SK-N-SH (cell line): ENCODE measurements at regions not wholly inside any gene's neighbourhood (a gene's known extent, or its start where the extent isn't known, plus 50 kb on each side); places are given as distances from the start of the nearest gene placed in this dataset.

ENCODE experiments used
- CTCF ChIP-seq: fragments of 200-600 bp; sonication (generic); IDR thresholded peaks from 2 replicates; pipeline ENCODE4 v1.6.1; 2017; ENCODE audit warnings: antibody characterized with exemption, mild to moderate bottlenecking, moderate library complexity
- GATA2 ChIP-seq: sonication (generic); formaldehyde crosslinking; IDR thresholded peaks from 2 replicates; pipeline ENCODE4 v1.5.0; 2020; ENCODE audit warnings: mild to moderate bottlenecking, missing genetic modification reagents
- NFIC ChIP-seq: IDR thresholded peaks from 2 replicates; pipeline ENCODE4 v1.4.0; 2012; ENCODE audit warnings: borderline replicate concordance
- SIN3A ChIP-seq: IDR thresholded peaks from 2 replicates; pipeline ENCODE4 v1.6.1; 2012; ENCODE audit warnings: low read depth, mild to moderate bottlenecking, low read length, moderate library complexity, borderline replicate concordance
- USF2 ChIP-seq: fragments of 150-350 bp; IDR thresholded peaks from 2 replicates; pipeline ENCODE4 v1.6.1; 2017; ENCODE audit warnings: antibody characterized with exemption, low read length, low read depth, borderline replicate concordance

- no peak for TF ChIP-seq CTCF
- no peak for TF ChIP-seq GATA2 (CRISPR knock-in tag)
- TF ChIP-seq USF2 = no peak
- TF ChIP-seq SIN3A = no peak
- no peak for TF ChIP-seq NFIC
Observed at GRCh38 chr9:22838266-22838665, 391.6 kb downstream of the DMRTA1 start.
